WERI-Rb-1 (cell line): ENCODE measurements at regions not wholly inside any gene's neighbourhood (a gene's known extent, or its start where the extent isn't known, plus 50 kb on each side); places are given as distances from the start of the nearest gene placed in this dataset.

Source experiments
- DNase-seq: peaks from one replicate; pipeline ENCODE4 v3.0.0-alpha.2; 2020
- H3K27ac ChIP-seq: fragments of 250-450 bp; sonication (Bioruptor Pico); 2 replicates; pipeline ENCODE4 v1.5.1; 2020; ENCODE audit warnings: mild to moderate bottlenecking, moderate library complexity
- H3K27me3 ChIP-seq: fragments of 250-450 bp; sonication (Bioruptor Pico); 2 replicates; pipeline ENCODE4 v1.5.1; 2021; ENCODE audit warnings: mild to moderate bottlenecking, low read depth, moderate library complexity; ENCODE audit not compliant: insufficient read depth, severe bottlenecking
- H3K36me3 ChIP-seq: fragments of 250-450 bp; sonication (Bioruptor Pico); 2 replicates; pipeline ENCODE4 v1.5.1; 2020; ENCODE audit warnings: mild to moderate bottlenecking, moderate library complexity
- H3K4me3 ChIP-seq: 2 replicates; pipeline ENCODE4 v1.5.1; 2011; ENCODE audit warnings: low read depth, mild to moderate bottlenecking, control low read depth, low read length
- H3K9me3 ChIP-seq: fragments of 250-450 bp; sonication (Bioruptor Pico); 2 replicates; pipeline ENCODE4 v1.5.1; 2021; ENCODE audit warnings: mild to moderate bottlenecking, moderate library complexity; ENCODE audit not compliant: severe bottlenecking
- CTCF ChIP-seq: IDR thresholded peaks from 2 replicates; pipeline ENCODE4 v1.5.1; 2011; ENCODE audit warnings: low read depth, mild to moderate bottlenecking, control low read depth, inconsistent platforms, low read length

GRCh38 chr16:50992350-50993032 lies 158.6 kb downstream of the SALL1 start:
- H3K27me3 ChIP-seq, result no peaks in the 10 kb centered on the region
- H3K36me3 ChIP-seq, result no peaks in the 10 kb centered on the region
- H3K27ac ChIP-seq, result no peak overlapping the region
- H3K4me3 ChIP-seq, result no peak overlapping the region
- DNase-seq, result no peak
- no peak for TF ChIP-seq CTCF
- no peaks in the 10 kb centered on the region for H3K9me3 ChIP-seq

- TF ChIP-seq CTCF, result no peak
These were observed 159.6 kb downstream of the SALL1 start for GRCh38 chr16:50991436-50991835.

GRCh38 chr16:50991006-50991405 lies 160.1 kb downstream of the SALL1 start:
- no peaks in the 10 kb centered on the region for H3K36me3 ChIP-seq
- TF ChIP-seq CTCF, result no peak
- no peaks in the 10 kb centered on the region for H3K27me3 ChIP-seq
- H3K9me3 ChIP-seq, result no peaks in the 10 kb centered on the region
- no peak for DNase-seq
- H3K4me3 ChIP-seq, result no peak overlapping the region
- no peak overlapping the region for H3K27ac ChIP-seq

More at GRCh38 chr16:50991436-50991835, 159.6 kb downstream of the SALL1 start:
- H3K9me3 ChIP-seq, result no peaks in the 10 kb centered on the region
- no peaks in the 10 kb centered on the region for H3K27me3 ChIP-seq
- DNase-seq, result no peak
- no peak overlapping the region for H3K4me3 ChIP-seq
- no peak overlapping the region for H3K27ac ChIP-seq
- H3K36me3 ChIP-seq, result no peaks in the 10 kb centered on the region

- Histone ChIP-seq H3K27ac (no peak overlapping the region), H3K9me3 (no peaks in the 10 kb centered on the region), H3K27me3 (no peaks in the 10 kb centered on the region), H3K4me3 (no peak overlapping the region), H3K36me3 (no peaks in the 10 kb centered on the region)
- TF ChIP-seq CTCF, result no peak
- no peak for DNase-seq
These were observed 162.0 kb downstream of the SALL1 start for GRCh38 chr16:50989047-50989446.

GRCh38 chr16:50988441-50988840 lies 162.6 kb downstream of the SALL1 start:
- Histone ChIP-seq H3K36me3 (no peaks in the 10 kb centered on the region), H3K4me3 (no peak overlapping the region), H3K27me3 (no peaks in the 10 kb centered on the region), H3K27ac (no peak overlapping the region), H3K9me3 (no peaks in the 10 kb centered on the region)
- TF ChIP-seq CTCF, result no peak
- no peak for DNase-seq

GRCh38 chr16:50986453-50986852 lies 164.6 kb downstream of the SALL1 start:
- Histone ChIP-seq H3K9me3 (no peaks in the 10 kb centered on the region), H3K27me3 (no peaks in the 10 kb centered on the region), H3K27ac (no peak overlapping the region), H3K4me3 (no peak overlapping the region), H3K36me3 (no peaks in the 10 kb centered on the region)
- TF ChIP-seq CTCF, result no peak
- no peak for DNase-seq
